Neural cell (in vitro differentiated cells): ENCODE measurements at regions not wholly inside any gene's neighbourhood (a gene's known extent, or its start where the extent isn't known, plus 50 kb on each side); places are given as distances from the start of the nearest gene placed in this dataset.

Source experiments
- RAD21 ChIP-seq: fragments of 450-650 bp; conservative IDR thresholded peaks from 2 replicates; pipeline ENCODE4 v1.6.1; 2014; ENCODE audit warnings: antibody characterized with exemption, mild to moderate bottlenecking, moderate library complexity
- REST ChIP-seq: IDR thresholded peaks from 2 replicates; pipeline ENCODE4 v1.6.1; 2012; ENCODE audit warnings: borderline replicate concordance

GRCh38 chr3:86180696-86181095 lies 810.3 kb downstream of the VGLL3 start:
- TF ChIP-seq RAD21 (no peak), REST (no peak)
